DOHH2 (cell line): ENCODE measurements at regions not wholly inside any gene's neighbourhood (a gene's known extent, or its start where the extent isn't known, plus 50 kb on each side); places are given as distances from the start of the nearest gene placed in this dataset.

Source experiments
- H3F3A ChIP-seq: fragments of 200-600 bp; sonication (generic), shearing (Covaris generic); 2 replicates; pipeline ENCODE4 v1.6.0; 2016; ENCODE audit warnings: antibody characterized with exemption, mild to moderate bottlenecking; ENCODE audit not compliant: control insufficient read depth, insufficient read depth
- H3K27ac ChIP-seq: fragments of 200-600 bp; sonication (generic); 2 replicates; pipeline ENCODE4 v1.5.1; 2014; ENCODE audit warnings: low read depth, mild to moderate bottlenecking, low read length, moderate library complexity
- H3K27me3 ChIP-seq: fragments of 200-600 bp; sonication (generic); 2 replicates; pipeline ENCODE4 v1.6.1; 2014; ENCODE audit warnings: mild to moderate bottlenecking, low read length, mixed read lengths; ENCODE audit not compliant: control insufficient read depth
- H3K36me3 ChIP-seq: fragments of 200-600 bp; sonication (generic); 2 replicates; pipeline ENCODE4 v1.6.1; 2014; ENCODE audit warnings: mild to moderate bottlenecking, low read length, moderate library complexity, mixed read lengths; ENCODE audit not compliant: control insufficient read depth
- H3K4me1 ChIP-seq: fragments of 200-600 bp; sonication (generic); 2 replicates; pipeline ENCODE4 v1.6.1; 2014; ENCODE audit warnings: mild to moderate bottlenecking, low read length, mixed read lengths; ENCODE audit not compliant: control insufficient read depth
- H3K4me2 ChIP-seq: fragments of 200-600 bp; sonication (generic); 2 replicates; pipeline ENCODE4 v1.6.0; 2014; ENCODE audit warnings: mild to moderate bottlenecking, low read length, moderate library complexity
- H3K4me3 ChIP-seq: fragments of 200-600 bp; sonication (generic); 2 replicates; pipeline ENCODE4 v1.5.1; 2014; ENCODE audit warnings: mild to moderate bottlenecking, low read length, mixed read lengths
- H3K79me2 ChIP-seq: fragments of 200-600 bp; sonication (generic); 2 replicates; pipeline ENCODE4 v1.6.1; 2014; ENCODE audit warnings: mild to moderate bottlenecking, low read length, mixed read lengths; ENCODE audit not compliant: control insufficient read depth
- H3K9me2 ChIP-seq: fragments of 200-600 bp; sonication (generic); replicated peaks from 2 replicates; pipeline ENCODE4 v1.6.1; 2014; ENCODE audit warnings: mild to moderate bottlenecking, low read length, mixed read lengths; ENCODE audit not compliant: control insufficient read depth
- H3K9me3 ChIP-seq: fragments of 200-600 bp; sonication (generic); 2 replicates; pipeline ENCODE4 v1.6.1; 2014; ENCODE audit warnings: antibody characterized with exemption, low read length, mixed read lengths; ENCODE audit not compliant: control insufficient read depth, insufficient read depth
- H4K20me1 ChIP-seq: fragments of 200-600 bp; sonication (generic); 2 replicates; pipeline ENCODE4 v1.6.0; 2014; ENCODE audit warnings: low read depth, mild to moderate bottlenecking, antibody characterized with exemption, low read length, moderate library complexity; ENCODE audit not compliant: control insufficient read depth, insufficient read depth
- EZH2phosphoT487 ChIP-seq: fragments of 200-600 bp; sonication (generic); IDR thresholded peaks from 2 replicates; pipeline ENCODE4 v1.6.1; 2017; ENCODE audit warnings: borderline replicate concordance, mild to moderate bottlenecking, antibody characterized with exemption, low read length, moderate library complexity, mixed read lengths
- TF ChIP-seq, protein P1 (sequence below): fragments of 200-600 bp; sonication (generic); IDR thresholded peaks from one replicate; pipeline ENCODE4 v1.5.1; 2014; ENCODE audit warnings: antibody characterized with exemption, mild to moderate bottlenecking, low read depth, low read length; ENCODE audit not compliant: poor library complexity, severe bottlenecking

DNA sequence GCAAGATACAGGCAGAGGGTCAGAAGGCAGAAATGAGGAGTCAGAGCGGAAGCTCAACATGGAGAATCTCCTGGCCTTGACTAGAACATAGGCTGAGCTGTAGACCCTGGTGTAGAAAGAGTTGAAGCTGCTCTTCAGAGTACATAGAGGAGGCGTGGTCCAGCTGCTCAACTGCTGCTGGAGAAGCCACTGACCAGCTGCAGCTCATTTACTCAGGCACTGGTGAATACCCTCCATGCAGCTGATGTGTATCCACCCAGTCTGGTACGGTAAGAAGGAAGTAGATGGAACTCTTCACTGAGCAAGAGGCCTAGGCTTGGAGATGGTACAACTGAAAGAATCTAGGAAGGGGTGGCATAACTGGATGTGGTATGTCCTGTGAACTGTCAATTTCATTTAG, 148.8 kb upstream of the DHRS4 start:
- H3K9me2 ChIP-seq: no peaks in the 10 kb centered on the region
- no peaks in the 10 kb centered on the region for H4K20me1 ChIP-seq
- H3K27me3 ChIP-seq: no peaks in the 10 kb centered on the region
- H3F3A ChIP-seq: no peaks in the 10 kb centered on the region
- TF ChIP-seq, protein P1, sequence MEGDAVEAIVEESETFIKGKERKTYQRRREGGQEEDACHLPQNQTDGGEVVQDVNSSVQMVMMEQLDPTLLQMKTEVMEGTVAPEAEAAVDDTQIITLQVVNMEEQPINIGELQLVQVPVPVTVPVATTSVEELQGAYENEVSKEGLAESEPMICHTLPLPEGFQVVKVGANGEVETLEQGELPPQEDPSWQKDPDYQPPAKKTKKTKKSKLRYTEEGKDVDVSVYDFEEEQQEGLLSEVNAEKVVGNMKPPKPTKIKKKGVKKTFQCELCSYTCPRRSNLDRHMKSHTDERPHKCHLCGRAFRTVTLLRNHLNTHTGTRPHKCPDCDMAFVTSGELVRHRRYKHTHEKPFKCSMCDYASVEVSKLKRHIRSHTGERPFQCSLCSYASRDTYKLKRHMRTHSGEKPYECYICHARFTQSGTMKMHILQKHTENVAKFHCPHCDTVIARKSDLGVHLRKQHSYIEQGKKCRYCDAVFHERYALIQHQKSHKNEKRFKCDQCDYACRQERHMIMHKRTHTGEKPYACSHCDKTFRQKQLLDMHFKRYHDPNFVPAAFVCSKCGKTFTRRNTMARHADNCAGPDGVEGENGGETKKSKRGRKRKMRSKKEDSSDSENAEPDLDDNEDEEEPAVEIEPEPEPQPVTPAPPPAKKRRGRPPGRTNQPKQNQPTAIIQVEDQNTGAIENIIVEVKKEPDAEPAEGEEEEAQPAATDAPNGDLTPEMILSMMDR: no peak
- TF ChIP-seq EZH2phosphoT487: no peak
- no peak overlapping the region for H3K4me2 ChIP-seq
- no peaks in the 10 kb centered on the region for H3K79me2 ChIP-seq
- H3K9me3 ChIP-seq: no peaks in the 10 kb centered on the region
- no peak overlapping the region for H3K27ac ChIP-seq
- no peaks in the 10 kb centered on the region for H3K4me1 ChIP-seq
- H3K36me3 ChIP-seq: no peaks in the 10 kb centered on the region
- H3K4me3 ChIP-seq: no peak overlapping the region

GRCh38 chr14:23805761-23806160, 147.8 kb upstream of the DHRS4 start:
- Histone ChIP-seq H3K79me2 (no peaks in the 10 kb centered on the region), H3K27ac (no peak overlapping the region), H3K4me3 (no peak overlapping the region), H3F3A (no peaks in the 10 kb centered on the region), H3K9me2 (no peaks in the 10 kb centered on the region), H3K27me3 (no peaks in the 10 kb centered on the region), H3K36me3 (no peaks in the 10 kb centered on the region), H3K4me1 (no peaks in the 10 kb centered on the region), H3K4me2 (no peak overlapping the region), H4K20me1 (no peaks in the 10 kb centered on the region), H3K9me3 (no peaks in the 10 kb centered on the region)
- TF ChIP-seq, protein P1: no peak
- TF ChIP-seq EZH2phosphoT487: no peak

DNA sequence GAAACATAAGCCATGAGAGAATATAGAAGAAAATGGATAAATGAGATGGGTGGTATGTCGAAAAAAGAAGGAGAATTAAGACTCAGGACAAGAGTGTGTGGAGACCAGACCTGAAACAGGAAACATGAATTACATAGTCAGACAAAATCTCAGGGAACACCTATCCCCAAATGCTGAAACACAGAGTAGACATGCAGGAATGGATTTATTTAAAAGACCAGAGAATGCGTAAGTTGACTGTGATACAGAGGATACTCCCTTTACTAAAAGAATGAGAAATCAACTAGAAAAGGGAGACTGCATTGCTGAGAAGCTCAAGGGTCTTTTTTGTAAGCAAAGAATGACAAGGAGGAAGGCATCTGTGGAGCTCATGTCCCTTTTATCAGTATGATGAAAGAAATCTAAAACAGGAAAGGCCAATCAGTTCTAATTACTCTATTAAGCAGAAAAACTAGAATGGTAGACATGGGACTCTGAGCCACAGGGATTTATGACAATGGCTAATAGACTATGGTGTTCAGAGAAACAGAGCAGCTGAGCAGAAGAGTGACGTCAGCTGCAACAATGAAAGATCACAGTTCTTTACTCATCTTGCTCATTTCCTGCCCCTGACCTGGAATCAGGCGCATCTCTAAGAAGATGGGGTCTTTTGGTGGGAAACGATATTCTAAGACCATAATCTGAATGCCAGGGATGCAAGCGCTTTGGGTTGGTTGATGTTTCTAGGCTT, 138.9 kb upstream of the DHRS4 start:
- no peaks in the 10 kb centered on the region for H3K9me3 ChIP-seq
- no peaks in the 10 kb centered on the region for H3K4me1 ChIP-seq
- no peak overlapping the region for H3K4me3 ChIP-seq
- TF ChIP-seq EZH2phosphoT487: no peak
- TF ChIP-seq, protein P1: no peak
- H3K79me2 ChIP-seq: no peaks in the 10 kb centered on the region
- H3F3A ChIP-seq: no peaks in the 10 kb centered on the region
- no peak overlapping the region for H3K27ac ChIP-seq
- H3K9me2 ChIP-seq: no peaks in the 10 kb centered on the region
- no peaks in the 10 kb centered on the region; the same call in 1 of the 2 replicates for H3K27me3 ChIP-seq
- no peak overlapping the region for H3K4me2 ChIP-seq
- H4K20me1 ChIP-seq: no peaks in the 10 kb centered on the region
- H3K36me3 ChIP-seq: no peaks in the 10 kb centered on the region
